ENCODE measurements at regions not wholly inside any gene's neighbourhood (a gene's known extent, or its start where the extent isn't known, plus 50 kb on each side); places are given as distances from the start of the nearest gene placed in this dataset.
A peak's percentile ranks its signal among the peaks of the same experiment; 100 is the strongest.

DNA sequence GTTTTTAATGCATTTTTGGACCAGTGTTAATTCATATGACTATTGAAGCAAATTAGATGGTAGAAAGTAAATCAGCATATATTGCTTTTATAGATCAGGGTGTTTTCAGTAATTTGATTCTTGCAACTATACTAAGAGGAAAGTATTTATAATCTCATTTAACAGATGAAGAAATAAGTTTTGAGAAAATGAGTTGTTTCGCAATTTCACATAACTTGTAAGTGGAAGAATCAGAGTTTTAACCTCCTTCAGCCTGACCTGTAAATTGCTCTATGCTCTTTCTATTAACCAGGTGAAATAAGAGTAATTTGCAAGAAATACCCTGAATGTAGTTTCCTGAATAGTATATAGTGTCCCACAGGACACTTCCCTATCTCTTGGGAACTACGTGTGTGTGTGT lies 1106.8 kb upstream of the RAG2 start:
- DNase-seq = no peak

DNA sequence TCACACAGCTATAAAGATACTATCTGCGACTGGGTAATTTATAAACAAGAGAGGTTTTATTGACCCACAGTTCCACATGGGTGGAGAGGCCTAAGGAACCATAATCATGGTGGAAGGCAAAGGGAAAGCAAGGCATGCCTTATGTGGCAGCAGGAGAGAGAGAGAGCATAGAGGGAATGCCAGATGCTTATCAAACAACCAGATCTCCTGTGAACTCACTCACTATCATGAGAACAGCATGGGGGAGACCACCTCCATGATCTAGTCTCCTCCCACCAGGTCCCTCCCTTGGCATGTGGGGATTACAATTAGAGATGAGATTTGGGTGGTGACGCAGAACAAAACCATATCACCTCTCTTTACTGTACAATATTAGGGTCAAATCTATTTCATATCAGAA lies 1101.6 kb upstream of the RAG2 start:
- no peak for DNase-seq

DNA sequence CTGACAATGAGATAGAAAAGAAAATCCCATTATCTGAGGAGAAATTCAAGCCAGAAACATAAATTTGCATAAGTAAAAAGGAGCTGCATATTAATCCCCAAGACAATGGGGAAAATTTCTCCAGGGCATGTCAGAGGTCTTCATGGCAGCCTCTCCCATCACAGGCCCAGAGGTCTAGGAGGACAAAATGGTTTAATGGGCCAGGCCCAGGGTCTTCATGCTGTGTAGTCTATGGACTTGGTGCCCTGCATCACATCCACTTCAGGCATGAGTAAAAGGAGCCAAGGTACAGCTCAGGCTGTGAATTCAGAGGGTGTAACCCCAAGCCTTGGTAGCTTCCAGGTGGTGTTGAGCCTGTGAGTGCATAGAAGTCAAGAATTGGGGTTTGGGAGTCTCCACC lies 1097.2 kb upstream of the RAG2 start:
- DNase-seq = no peak

DNA sequence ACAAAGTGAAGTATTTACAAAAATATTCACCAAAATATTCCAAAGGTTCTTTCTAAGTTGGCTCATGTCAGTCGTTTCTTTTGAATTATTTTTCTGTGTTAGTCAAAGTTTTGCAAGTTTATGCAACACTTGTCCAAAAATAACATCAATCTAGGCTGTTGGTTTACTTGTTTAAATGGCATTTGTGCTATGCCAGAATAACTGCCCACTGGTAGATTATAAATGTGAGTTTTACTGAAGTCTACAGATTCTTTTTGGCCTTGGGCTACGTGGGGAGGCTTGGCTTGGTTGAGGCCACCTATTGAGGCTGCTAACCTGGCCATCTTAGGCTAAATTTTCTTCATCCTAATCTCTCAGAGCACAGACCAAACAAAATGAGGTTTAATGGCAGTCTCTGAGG lies 1091.9 kb upstream of the RAG2 start:
- no peak for DNase-seq

DNA sequence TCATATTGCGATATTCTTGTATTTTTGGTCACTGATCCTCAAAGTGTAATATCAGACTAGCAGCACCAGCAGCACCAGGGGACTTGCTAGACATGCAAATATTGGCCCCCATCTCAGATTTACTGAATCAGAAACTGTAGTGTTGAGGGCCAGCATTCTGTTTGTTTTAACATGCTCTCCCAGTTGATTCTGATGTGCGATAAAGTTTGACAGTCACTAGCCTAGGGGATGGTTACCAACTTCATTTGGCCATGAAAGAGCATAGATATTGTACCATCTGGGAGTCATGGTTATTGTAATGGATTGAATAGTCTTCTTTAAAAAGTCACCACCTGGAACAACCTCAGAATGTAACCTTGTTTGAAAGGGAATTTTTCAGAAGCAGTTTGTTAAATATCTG lies 1090.4 kb upstream of the RAG2 start:
- DNase-seq = no peak

DNA sequence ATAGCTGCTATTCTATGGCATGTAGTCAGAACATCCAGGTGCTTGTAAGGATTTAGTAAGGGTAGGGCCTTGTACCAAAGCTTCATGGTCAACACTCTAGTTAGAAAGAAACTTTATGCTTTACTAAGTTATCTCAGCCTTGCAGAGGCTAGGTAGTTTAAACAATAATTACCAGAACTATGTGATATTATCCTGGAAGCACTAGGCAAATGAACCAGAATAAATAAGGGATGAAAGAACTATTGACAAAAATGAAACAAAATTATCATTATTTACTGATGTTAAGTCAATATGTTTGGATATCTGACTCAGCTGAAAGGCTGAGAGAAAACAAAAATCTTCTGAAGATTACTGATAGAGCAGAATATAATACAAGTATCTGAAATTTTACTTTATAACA lies 1089.1 kb upstream of the RAG2 start:
- no peak for DNase-seq

DNA sequence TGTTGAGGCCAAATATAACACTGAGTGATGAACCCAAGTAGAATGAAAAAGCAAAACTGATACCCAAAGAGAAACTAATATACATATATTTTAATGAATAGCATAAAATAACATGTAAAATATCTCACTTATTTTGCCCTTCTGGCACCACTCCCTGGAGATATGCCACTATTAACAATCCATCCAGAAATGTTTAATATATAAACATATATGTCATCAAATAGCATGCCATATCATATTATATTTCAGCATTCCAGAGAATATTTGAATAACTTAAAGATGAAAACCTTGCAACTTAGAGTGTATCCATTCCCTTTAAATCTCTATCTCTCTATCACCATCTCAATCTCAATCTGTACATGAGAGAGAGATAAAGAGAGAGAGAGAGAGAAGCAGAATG lies 1073.3 kb upstream of the RAG2 start:
- DNase-seq = no peak

DNA sequence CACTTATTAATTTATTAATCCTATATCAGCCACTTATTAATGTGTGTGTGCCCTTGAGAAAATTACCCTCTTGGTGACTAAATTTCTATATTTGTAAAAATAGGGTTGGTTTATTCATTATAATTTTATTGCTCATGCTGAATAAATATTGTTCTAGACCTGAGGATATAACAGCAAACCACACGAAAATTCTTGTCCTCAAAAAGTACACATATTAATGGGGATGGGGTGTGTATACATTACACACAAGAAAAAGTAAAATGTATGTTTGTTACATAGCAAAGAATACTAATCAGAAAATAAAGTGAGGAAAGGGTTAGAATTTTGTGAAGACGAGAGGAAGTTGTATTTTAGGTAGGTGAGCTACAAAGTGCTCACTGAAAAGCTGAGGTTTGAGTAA lies 1068.9 kb upstream of the RAG2 start:
- no peak for DNase-seq

DNA sequence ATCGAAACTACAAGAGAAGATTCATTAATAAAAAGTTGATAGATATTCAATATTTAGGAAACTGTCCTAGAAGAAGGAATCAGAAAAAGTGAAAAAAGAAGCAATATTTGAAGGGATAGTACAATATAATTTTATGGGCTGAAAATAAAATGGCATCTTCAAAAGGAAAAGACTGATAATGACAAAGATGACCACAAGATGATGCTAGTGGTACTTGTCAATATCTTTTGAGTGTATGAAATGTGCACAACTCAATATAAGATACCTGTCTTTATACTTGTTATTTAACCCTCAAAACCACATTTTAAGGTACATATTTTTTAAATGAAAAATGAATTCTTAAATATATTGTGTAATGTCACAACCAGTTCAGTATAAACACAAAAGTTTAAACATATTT lies 1059.6 kb upstream of the RAG2 start:
- peak; percentile 49 for DNase-seq

DNA sequence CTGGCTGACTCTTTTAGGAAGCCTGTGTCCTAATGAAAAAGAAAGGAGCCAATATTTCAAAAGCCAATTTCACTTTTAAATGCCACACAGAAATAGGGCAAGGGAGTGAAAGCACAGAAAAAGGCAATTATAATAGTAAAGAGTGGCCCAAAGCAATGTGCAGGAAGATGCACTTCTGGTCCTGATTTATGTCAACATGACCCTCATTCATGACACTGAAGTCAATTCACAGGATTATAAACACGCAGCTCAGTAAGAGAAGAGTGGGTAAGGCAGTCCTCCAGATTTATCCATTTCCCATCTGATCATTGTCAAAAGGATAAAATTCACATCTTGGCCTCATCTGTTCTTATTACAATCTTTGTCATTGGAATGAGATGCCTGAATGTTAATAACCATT lies 1049.7 kb upstream of the RAG2 start:
- DNase-seq = no peak

DNA sequence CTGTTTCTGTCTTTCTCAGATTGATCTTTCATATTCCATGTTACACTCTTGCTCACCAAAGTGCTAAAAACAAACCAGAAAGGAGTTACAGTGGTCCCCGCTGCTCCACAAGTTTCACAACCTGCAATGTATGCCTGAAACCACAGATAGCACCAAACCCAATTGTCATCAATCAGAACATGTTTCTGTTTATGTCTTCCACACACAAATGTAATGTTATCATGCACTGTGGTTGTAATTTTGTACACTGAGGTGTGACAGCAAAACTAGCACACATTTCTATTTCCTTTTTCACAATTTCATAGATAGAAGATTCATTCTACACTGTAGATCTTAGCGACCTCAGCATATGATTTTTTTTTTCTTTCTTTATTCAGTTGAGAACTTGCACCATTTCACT lies 1045.9 kb upstream of the RAG2 start:
- DNase-seq = no peak

DNA sequence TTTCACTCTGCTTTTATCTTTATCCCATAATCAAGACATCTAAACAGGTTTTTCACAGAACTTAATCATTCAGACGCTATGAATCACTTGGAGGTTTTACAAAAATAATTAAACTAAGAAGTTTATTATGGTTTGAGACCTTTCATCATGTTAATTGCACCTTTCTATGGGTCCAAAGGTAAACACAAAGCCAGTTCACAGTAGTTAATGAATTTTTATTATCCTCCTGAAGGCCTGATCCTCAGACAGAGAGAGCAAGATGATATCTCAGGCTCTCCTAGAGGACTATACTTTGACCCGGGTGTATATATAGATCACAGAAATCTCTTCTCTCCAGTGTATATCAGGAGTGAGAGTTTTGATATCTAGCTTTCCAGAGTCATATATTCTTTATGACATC lies 1044.3 kb upstream of the RAG2 start:
- DNase-seq = no peak

DNA sequence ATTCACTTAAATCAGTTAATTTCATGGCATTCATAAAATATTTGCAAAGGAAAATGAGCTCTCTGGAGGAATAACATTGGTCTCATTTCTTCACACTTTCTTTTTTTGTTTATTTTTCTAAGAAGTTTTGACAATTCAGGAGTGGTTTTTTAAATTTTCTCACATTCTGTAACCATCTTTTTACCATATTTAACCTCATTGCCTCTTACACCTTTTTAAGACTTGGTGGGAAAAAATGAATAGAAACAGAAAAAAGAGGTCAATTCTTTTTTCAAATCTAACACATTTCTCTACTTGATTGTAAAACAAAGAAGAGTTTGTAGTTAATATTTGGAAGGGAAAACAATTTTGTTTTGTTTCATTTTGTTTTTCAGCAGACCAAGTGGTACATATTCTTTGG lies 1034.7 kb upstream of the RAG2 start:
- no peak for DNase-seq

DNA sequence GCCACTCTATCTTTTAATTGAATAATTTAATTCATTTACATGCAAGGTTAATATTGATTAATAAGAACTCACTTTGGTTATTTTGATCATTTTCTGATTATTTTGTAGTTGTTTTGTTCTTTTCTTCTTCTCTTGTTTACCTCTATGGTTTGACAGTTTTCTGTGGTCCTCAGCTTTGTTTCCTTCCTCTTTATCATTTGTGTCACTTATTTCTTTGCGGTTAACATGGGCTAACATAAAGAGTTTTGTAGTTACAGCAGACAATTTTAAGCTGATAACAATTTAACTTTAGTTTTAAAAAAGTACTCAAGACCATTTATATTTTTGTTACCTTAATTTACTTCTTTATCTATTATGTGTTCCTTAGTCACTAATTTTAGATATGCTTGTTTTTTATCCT lies 1032.8 kb upstream of the RAG2 start:
- DNase-seq = no peak

DNA sequence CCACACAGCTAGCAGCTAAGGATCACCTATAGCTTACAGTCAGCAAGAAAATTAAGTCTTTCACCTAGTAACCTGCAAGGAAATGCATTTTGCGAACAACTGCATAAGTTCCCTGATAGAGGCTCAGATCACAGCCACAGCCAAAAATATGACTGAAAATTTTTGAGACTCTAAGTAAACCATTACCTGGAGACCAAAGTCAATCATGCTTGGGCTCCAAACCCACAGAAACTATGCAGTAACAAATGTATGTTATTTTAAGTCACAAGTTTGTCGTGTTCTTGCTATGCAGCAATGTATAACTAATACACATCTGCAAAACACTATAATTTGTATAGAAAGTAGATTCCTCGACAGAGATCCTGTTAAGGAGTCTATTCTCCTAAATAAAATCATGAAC lies 1025.7 kb upstream of the RAG2 start:
- no peak for DNase-seq

DNA sequence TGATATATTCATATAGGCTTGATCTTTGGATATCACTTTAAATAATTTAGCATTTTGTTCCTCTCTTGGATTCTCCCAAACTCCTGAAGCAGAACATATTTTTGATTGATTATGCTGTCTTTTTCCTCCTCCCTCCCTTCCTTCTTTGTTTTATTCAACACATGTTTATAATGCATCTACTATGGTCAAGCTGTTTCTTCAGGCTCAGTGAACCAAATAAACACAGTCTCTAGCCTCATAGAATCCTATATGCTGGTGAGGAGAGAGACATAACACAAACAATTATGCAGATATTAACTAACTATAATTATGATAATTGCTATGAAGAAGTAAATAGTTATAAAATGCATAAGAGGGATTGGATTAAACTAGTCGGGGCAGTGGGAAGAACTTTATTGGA lies 1023.6 kb upstream of the RAG2 start:
- no peak for DNase-seq

DNA sequence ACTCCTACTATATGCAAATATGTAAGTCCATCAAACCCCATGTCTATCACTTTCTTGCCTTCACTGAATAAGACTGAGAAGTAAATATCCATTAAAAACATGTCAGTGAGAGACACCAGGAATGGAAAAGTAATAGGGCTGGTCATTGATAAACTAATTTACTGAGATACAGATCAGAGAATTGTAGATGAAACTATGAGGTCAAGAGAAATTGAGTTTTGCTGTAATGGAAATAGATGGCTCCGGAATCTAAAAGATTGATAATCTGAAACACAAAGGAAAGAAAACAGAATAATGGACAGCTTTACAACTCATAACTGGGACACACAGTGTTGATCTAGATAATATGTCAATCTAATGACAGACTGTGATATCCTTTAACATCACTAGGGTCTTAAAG lies 1018.3 kb upstream of the RAG2 start:
- no peak for DNase-seq

DNA sequence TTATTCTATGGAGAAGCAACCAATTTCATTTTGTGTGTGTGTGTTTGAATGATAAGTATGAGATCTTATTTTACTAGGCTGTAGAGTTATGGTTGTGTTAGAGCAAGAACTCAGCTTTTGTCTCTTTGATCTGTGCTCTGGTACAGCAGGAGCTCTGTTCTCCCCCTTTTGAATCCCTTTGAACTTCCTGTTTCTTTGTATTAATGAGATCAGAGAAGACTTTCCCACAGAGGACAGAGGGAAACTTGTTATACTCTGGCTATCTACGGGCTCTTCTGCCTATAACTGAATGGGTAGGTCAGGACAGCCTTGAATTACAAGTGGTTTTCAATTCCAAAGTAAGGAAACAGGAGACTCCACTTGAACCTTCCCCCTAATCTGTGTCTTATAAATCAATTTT lies 1015.0 kb upstream of the RAG2 start:
- DNase-seq = peak; percentile 40

DNA sequence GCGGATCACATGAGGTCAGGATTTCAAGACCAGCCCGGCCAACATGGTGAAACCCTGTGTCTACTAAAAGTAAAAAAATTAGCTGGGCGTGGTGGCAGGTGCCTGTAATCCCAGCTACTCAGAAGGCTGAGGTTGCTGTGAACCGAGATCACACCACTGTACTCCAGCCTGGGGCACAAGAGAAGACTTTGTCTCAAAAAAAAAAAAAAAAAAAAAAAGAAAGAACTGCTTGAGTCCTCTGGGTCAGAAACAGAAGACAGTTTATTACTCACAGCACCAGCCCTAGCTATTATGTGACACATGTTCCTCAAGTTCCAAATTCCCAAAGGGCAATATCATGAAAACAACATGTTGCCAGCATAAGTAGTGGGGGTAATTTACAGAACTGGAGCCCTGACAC lies 1014.1 kb upstream of the RAG2 start:
- no peak for DNase-seq

DNA sequence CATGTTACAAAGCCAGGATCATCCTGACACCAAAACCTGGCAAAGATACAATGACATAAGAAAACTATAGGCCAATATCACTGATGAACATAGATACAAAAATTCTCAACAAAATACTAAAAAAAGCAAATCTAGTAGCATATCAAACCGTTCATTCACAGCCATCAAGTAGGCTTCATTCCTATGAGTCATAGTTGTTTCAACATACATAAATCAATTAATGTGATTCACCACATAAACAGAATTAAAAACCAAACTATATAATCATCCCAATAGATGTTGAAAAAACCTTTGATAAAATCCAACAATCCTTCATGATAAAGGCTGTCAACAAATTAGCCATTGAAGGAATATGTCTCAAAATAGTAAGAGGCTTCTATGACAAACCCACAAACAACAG lies 1007.2 kb upstream of the RAG2 start:
- no peak for DNase-seq

DNA sequence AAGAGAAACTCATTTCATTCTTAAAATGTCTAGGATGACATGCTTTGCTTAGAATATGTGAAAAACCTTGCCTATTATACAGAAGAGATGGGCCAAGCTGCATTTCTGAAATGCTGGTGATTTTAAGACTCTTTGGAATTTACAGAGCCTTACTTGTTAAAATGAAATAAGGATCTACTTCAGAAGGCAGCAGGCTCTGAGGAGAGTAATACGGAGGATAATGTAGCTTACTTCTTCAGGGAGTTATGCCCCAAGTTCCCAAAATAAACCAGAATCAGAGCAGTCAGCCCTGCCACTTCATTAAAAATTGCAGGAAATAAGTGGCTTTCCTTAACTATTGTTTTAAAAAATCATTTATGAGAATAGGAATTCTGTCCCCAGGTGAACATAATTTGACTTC lies 1000.3 kb upstream of the RAG2 start:
- DNase-seq = no peak

DNA sequence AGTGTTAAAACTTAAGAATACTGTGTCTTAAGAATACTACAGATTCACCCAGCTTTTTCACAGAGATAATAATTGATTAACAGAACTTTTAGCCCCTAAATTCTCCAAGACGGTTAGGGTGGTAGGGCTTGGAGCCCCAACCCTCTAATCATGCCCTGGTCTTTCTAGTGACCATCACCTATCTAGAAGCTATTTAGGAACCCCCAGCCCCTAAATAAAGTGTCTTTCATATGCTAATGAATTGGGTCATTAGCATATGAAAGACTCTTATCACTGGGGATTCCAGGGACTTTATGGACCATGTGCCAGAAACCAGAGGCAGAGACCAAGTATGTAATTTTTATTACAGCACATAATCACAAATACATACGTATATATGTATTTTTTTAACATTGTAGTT lies 999.7 kb upstream of the RAG2 start:
- DNase-seq = no peak

DNA sequence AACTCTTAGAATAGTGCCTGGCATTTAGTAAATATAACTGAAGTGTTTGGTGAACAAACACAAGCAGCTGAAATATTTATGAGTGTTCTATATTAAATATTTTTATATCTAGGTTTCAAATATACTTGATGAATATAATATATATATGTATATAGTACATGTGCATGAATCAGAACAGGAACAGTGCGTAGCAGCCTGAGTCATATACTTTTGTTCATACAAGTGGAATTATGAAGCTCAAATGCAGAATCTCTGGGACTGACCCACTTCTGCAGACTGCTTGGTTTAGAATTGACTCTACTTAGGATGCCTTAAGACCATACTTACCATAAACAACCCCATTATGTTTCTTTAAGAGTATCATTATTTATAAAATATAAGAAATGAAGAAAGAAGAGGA lies 997.8 kb upstream of the RAG2 start:
- DNase-seq = no peak

DNA sequence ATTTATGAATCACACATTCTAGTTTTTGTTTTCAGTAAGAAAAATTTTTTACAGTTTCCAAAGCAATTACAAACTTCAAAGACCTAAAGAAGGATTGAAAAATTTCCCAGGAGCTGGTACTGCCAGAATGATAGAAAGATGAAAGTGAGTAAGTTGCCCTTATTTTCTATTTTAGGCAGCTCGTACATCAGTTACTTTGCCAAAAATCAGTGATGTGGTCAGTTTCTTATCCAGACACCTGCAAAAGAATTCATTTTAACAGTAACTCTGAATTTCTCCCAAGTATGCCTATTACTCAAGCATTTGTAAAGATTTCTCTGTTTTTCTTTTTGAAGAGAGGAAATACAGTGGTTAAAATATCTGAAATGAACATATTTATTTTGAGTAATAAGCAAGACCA lies 976.3 kb upstream of the RAG2 start:
- no peak for DNase-seq

DNA sequence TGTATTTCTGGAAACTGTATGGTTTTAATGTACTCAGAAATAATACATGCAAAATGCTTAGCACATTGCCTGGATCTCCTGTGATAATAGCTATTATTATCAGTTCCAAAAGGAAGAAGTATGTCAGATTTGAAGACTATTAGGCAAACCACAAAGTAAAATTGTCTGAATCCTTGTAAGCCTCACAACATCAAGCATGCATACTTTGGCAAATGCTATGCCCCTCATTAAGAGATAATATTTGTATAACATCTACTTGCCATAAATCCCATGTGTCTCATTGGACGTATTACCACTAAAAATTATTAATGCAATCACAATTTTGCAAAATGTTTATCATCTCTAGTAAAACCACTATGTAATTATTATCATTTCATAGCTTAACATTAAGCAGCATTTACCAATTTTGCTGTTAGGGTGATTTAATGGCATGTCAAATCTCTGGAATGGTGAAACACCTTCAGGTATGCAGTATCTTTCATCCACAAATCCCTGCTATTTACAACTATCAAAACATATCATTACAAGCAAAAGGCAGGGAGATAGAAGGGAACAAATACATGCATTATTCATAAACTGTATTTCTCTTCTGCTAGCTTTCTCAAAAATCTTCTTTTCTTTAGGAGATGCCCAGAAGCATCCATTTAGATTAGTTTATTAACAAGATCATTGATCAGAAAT lies 974.6 kb upstream of the RAG2 start:
- no peak for DNase-seq

DNA sequence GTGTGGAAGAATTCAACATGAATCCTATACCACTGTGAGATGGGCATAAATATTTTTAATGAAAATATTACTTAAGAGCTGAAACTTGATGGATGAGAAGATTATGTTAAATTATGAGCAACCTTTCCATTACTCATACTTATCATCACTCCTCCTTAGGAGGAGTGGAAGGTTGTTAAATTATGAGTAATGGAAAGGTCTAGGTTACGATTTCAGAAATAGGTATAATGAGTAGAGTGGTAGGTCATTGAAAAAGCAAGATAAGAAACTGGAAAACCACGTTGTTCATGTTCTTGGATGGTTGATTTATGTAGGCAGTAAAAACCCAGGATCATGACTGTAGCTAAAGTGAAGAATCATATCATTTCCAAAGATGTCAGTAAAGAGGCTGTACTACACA lies 973.2 kb upstream of the RAG2 start:
- no peak for DNase-seq
